H9 (cell line): ENCODE measurements at regions not wholly inside any gene's neighbourhood (a gene's known extent, or its start where the extent isn't known, plus 50 kb on each side); places are given as distances from the start of the nearest gene placed in this dataset.

Source experiments
- DNase-seq: peaks from one replicate; pipeline ENCODE4 v3.0.0-alpha.2; 2017
- H2AFZ ChIP-seq: one replicate; pipeline ENCODE4 v1.6.1; 2013; ENCODE audit warnings: mild to moderate bottlenecking, low read length, control low read depth, moderate library complexity
- H2AK5ac ChIP-seq: 2 replicates; pipeline ENCODE4 v1.6.1; 2013; ENCODE audit warnings: low read length, control low read depth, mixed read lengths; ENCODE audit not compliant: insufficient read length
- H2BK120ac ChIP-seq: one replicate; pipeline ENCODE4 v1.6.1; 2013; ENCODE audit warnings: low read depth, mild to moderate bottlenecking, low read length, control low read depth, inconsistent platforms; ENCODE audit not compliant: poor library complexity, severe bottlenecking
- H2BK12ac ChIP-seq: 2 replicates; pipeline ENCODE4 v1.6.1; 2013; ENCODE audit warnings: low read length, control low read depth, mixed read lengths, low read depth; ENCODE audit not compliant: insufficient read length
- H2BK15ac ChIP-seq: 2 replicates; pipeline ENCODE4 v1.6.1; 2013; ENCODE audit warnings: low read depth, low read length, control low read depth
- H2BK20ac ChIP-seq: one replicate; pipeline ENCODE4 v1.6.1; 2013; ENCODE audit warnings: low read depth, mild to moderate bottlenecking, low read length, control low read depth, inconsistent platforms; ENCODE audit not compliant: poor library complexity, severe bottlenecking
- H2BK5ac ChIP-seq: 2 replicates; pipeline ENCODE4 v1.6.1; 2013; ENCODE audit warnings: low read length, control low read depth, mixed read lengths; ENCODE audit not compliant: insufficient read length
- H3K14ac ChIP-seq: 2 replicates; pipeline ENCODE4 v1.6.1; 2013; ENCODE audit warnings: low read length, control low read depth; ENCODE audit not compliant: insufficient read depth
- H3K18ac ChIP-seq: 2 replicates; pipeline ENCODE4 v1.6.1; 2013; ENCODE audit warnings: low read depth, mild to moderate bottlenecking, mixed read lengths, low read length, control low read depth; ENCODE audit not compliant: insufficient read length
- H3K23ac ChIP-seq: 2 replicates; pipeline ENCODE4 v1.6.1; 2013; ENCODE audit warnings: low read length, control low read depth, mixed read lengths, low read depth; ENCODE audit not compliant: insufficient read length
- H3K23me2 ChIP-seq: 2 replicates; pipeline ENCODE4 v1.6.1; 2013; ENCODE audit warnings: low read depth, mild to moderate bottlenecking, mixed read lengths, low read length, control low read depth; ENCODE audit not compliant: insufficient read length, poor library complexity, severe bottlenecking
- H3K27ac ChIP-seq: 2 replicates; pipeline ENCODE4 v1.5.1; 2013; ENCODE audit warnings: low read length, control low read depth, mixed read lengths, low read depth; ENCODE audit not compliant: insufficient read length
- H3K27me3 ChIP-seq: 2 replicates; pipeline ENCODE4 v1.6.1; 2013; ENCODE audit warnings: low read length, control low read depth, inconsistent platforms; ENCODE audit not compliant: insufficient read depth
- H3K4ac ChIP-seq: 2 replicates; pipeline ENCODE4 v1.6.1; 2013; ENCODE audit warnings: low read depth, mild to moderate bottlenecking, control low read depth, inconsistent platforms, low read length, moderate library complexity
- H3K4me1 ChIP-seq: 2 replicates; pipeline ENCODE4 v1.6.1; 2013; ENCODE audit warnings: low read length, control low read depth, inconsistent platforms; ENCODE audit not compliant: insufficient read depth
- H3K4me2 ChIP-seq: 2 replicates; pipeline ENCODE4 v1.6.1; 2013; ENCODE audit warnings: low read length, control low read depth, mixed read lengths; ENCODE audit not compliant: insufficient read length, insufficient read depth
- H3K56ac ChIP-seq: 2 replicates; pipeline ENCODE4 v1.6.1; 2013; ENCODE audit warnings: low read depth, mild to moderate bottlenecking, mixed read lengths, low read length, control low read depth; ENCODE audit not compliant: insufficient read length
- H3K79me1 ChIP-seq: 2 replicates; pipeline ENCODE4 v1.6.1; 2013; ENCODE audit warnings: low read depth, mild to moderate bottlenecking, moderate library complexity, low read length, control low read depth, inconsistent platforms; ENCODE audit not compliant: insufficient read depth, poor library complexity, severe bottlenecking
- H3K79me2 ChIP-seq: 2 replicates; pipeline ENCODE4 v1.6.1; 2013; ENCODE audit warnings: low read length, control low read depth, inconsistent platforms; ENCODE audit not compliant: insufficient read depth
- H3K9ac ChIP-seq: 2 replicates; pipeline ENCODE4 v1.6.1; 2013; ENCODE audit warnings: low read length, control low read depth, mixed read lengths; ENCODE audit not compliant: insufficient read length; ENCODE audit errors: extremely low read depth
- H3K9me3 ChIP-seq: one replicate; pipeline ENCODE4 v1.6.1; 2013; ENCODE audit warnings: low read depth, low read length, inconsistent platforms; ENCODE audit not compliant: control insufficient read depth
- H3T11ph ChIP-seq: one replicate; pipeline ENCODE4 v1.6.1; 2013; ENCODE audit warnings: mild to moderate bottlenecking, low read length, control low read depth, inconsistent platforms
- H4K20me1 ChIP-seq: one replicate; pipeline ENCODE4 v1.6.1; 2013; ENCODE audit not compliant: control insufficient read depth, insufficient read length, insufficient read depth
- H4K5ac ChIP-seq: 2 replicates; pipeline ENCODE4 v1.6.1; 2013; ENCODE audit warnings: low read depth, mild to moderate bottlenecking, mixed read lengths, low read length, control low read depth; ENCODE audit not compliant: insufficient read length
- H4K8ac ChIP-seq: replicated peaks from 2 replicates; pipeline ENCODE4 v1.6.1; 2013; ENCODE audit warnings: low read length, control low read depth, mixed read lengths, low read depth; ENCODE audit not compliant: insufficient read length
- H4K91ac ChIP-seq: 2 replicates; pipeline ENCODE4 v1.6.1; 2013; ENCODE audit warnings: low read depth, mild to moderate bottlenecking, moderate library complexity, mixed read lengths, low read length, control low read depth; ENCODE audit not compliant: insufficient read length
- H3K27ac Mint-ChIP-seq, 3 experiments: 2 replicates in 2 of 3; 3 replicates in 1 of 3; pipeline ENCODE4 v1.8.0; 2020 to 2021; ENCODE audit warnings: mixed read lengths in 3 of 3, mild to moderate bottlenecking in 1 of 3, moderate library complexity in 1 of 3
- H3K27me3 Mint-ChIP-seq: 2 replicates; pipeline ENCODE4 v1.8.0; 2021; ENCODE audit warnings: low read depth, mild to moderate bottlenecking, moderate library complexity, mixed read lengths
- H3K36me3 Mint-ChIP-seq, 3 experiments: 2 replicates in 2 of 3; 3 replicates in 1 of 3; pipeline ENCODE4 v1.8.0; 2020 to 2021; ENCODE audit warnings: low read depth in 3 of 3, mixed read lengths in 3 of 3; ENCODE audit not compliant: insufficient read depth in 1 of 3
- H3K4me1 Mint-ChIP-seq, 2 experiments: 2 replicates each; pipeline ENCODE4 v1.8.0; 2020; ENCODE audit warnings: mixed read lengths in 2 of 2
- H3K4me3 Mint-ChIP-seq, 2 experiments: 2 replicates in 1 of 2; 3 replicates in 1 of 2; pipeline ENCODE4 v1.8.0; 2020 to 2021; ENCODE audit warnings: mild to moderate bottlenecking in 2 of 2, mixed read lengths in 2 of 2, moderate library complexity in 1 of 2
- H3K9me3 Mint-ChIP-seq, 2 experiments: 2 replicates in 1 of 2; 3 replicates in 1 of 2; pipeline ENCODE4 v1.8.0; 2020; ENCODE audit warnings: mild to moderate bottlenecking in 2 of 2, mixed read lengths in 2 of 2, moderate library complexity in 1 of 2
- WGBS: extraction: QIAGEN DNeasy Blood & Tissue Kit; methylation state at CpG from one replicate; pipeline ENCODE4 v1.1.7; 2013; ENCODE audit warnings: missing lambda C conversion rate, low lambda C conversion rate, mixed read lengths; ENCODE audit not compliant: insufficient read length; ENCODE audit errors: extremely low coverage; 5-methylcytosine and 5-hydroxymethylcytosine counted together
- TF ChIP-seq, protein P1 (sequence below): fragments of 200-600 bp; sonication (generic); conservative IDR thresholded peaks from 3 replicates; pipeline ENCODE4 v1.8.0; 2021; ENCODE audit warnings: antibody characterized with exemption, mild to moderate bottlenecking

DNA sequence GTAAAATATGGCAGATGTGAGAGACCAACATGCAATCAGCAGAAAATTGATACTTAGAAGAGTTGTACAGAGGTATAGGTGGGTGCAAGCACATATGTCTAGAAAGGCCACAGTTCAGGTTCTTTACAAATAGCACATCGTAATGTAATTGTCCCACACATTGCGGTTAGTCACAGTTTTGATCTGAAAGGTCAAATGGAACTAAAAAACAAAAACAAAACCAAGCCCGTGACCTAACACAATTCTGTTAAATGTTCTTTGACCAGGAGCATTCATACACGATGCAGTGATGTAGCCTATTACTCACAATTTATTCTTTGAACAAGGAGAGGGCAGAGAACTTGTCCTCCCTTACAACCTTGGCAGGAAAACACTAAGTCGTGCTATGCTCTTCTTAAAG, 108.9 kb upstream of the MAP4K3 start:
- no peak overlapping the region for H3K23ac ChIP-seq
- no peaks in the 10 kb centered on the region for H3K23me2 ChIP-seq
- H3K27ac ChIP-seq: no peak overlapping the region
- H2BK20ac ChIP-seq: no peak overlapping the region
- H3K9ac ChIP-seq: no peak overlapping the region
- no peak overlapping the region for H2BK15ac ChIP-seq
- H3K56ac ChIP-seq: no peak overlapping the region
- no peak overlapping the region for H3K4me2 ChIP-seq
- H4K91ac ChIP-seq: no peak overlapping the region
- Mint-ChIP-seq H3K27me3 (no peaks in the 10 kb centered on the region), H3K4me3 (no peak overlapping the region), H3K36me3 (no peaks in the 10 kb centered on the region; a peak in 1 of 7 replicates), H3K9me3 (peaks cover 0 to 3% of the 10 kb centered on the region in 2 experiments; a peak in 1 of 5 replicates), H3K27ac (no peak overlapping the region), H3K4me1 (peaks cover 5 to 9% of the 10 kb centered on the region in 2 experiments)
- H3T11ph ChIP-seq: no peak overlapping the region
- no peaks in the 10 kb centered on the region for H3K9me3 ChIP-seq
- H2BK12ac ChIP-seq: no peak overlapping the region
- H3K79me1 ChIP-seq: no peaks in the 10 kb centered on the region
- H3K14ac ChIP-seq: no peak overlapping the region
- H2BK5ac ChIP-seq: no peak overlapping the region
- no CpG with 5 or more reads among the region's 5 CpGs for WGBS
- H3K79me2 ChIP-seq: no peaks in the 10 kb centered on the region
- H2AFZ ChIP-seq: no peak overlapping the region
- TF ChIP-seq, protein P1, sequence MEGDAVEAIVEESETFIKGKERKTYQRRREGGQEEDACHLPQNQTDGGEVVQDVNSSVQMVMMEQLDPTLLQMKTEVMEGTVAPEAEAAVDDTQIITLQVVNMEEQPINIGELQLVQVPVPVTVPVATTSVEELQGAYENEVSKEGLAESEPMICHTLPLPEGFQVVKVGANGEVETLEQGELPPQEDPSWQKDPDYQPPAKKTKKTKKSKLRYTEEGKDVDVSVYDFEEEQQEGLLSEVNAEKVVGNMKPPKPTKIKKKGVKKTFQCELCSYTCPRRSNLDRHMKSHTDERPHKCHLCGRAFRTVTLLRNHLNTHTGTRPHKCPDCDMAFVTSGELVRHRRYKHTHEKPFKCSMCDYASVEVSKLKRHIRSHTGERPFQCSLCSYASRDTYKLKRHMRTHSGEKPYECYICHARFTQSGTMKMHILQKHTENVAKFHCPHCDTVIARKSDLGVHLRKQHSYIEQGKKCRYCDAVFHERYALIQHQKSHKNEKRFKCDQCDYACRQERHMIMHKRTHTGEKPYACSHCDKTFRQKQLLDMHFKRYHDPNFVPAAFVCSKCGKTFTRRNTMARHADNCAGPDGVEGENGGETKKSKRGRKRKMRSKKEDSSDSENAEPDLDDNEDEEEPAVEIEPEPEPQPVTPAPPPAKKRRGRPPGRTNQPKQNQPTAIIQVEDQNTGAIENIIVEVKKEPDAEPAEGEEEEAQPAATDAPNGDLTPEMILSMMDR: no peak
- no peak for DNase-seq
- H2BK120ac ChIP-seq: no peak overlapping the region
- H3K27me3 ChIP-seq: no peaks in the 10 kb centered on the region
- no peaks in the 10 kb centered on the region for H4K20me1 ChIP-seq
- no peaks in the 10 kb centered on the region; the same call in 1 of the 2 replicates for H3K4me1 ChIP-seq
- no peak overlapping the region for H4K8ac ChIP-seq
- H3K18ac ChIP-seq: no peak overlapping the region
- no peak overlapping the region for H4K5ac ChIP-seq
- H3K4ac ChIP-seq: no peak overlapping the region
- no peak overlapping the region for H2AK5ac ChIP-seq
